GM21529 (cell line): ENCODE measurements at regions not wholly inside any gene's neighbourhood (a gene's known extent, or its start where the extent isn't known, plus 50 kb on each side); places are given as distances from the start of the nearest gene placed in this dataset.
"Not testable (repeated sequence)": the region's sequence is repeated elsewhere in the genome, so short reads cannot be mapped to it uniquely, and the experiment has no call there.

ENCODE experiments used
- ATAC-seq: cut with Tn5 transposase; IDR thresholded peaks from one replicate; pipeline ENCODE4 v1.9.1; 2021; ENCODE audit not compliant: unreplicated experiment

DNA sequence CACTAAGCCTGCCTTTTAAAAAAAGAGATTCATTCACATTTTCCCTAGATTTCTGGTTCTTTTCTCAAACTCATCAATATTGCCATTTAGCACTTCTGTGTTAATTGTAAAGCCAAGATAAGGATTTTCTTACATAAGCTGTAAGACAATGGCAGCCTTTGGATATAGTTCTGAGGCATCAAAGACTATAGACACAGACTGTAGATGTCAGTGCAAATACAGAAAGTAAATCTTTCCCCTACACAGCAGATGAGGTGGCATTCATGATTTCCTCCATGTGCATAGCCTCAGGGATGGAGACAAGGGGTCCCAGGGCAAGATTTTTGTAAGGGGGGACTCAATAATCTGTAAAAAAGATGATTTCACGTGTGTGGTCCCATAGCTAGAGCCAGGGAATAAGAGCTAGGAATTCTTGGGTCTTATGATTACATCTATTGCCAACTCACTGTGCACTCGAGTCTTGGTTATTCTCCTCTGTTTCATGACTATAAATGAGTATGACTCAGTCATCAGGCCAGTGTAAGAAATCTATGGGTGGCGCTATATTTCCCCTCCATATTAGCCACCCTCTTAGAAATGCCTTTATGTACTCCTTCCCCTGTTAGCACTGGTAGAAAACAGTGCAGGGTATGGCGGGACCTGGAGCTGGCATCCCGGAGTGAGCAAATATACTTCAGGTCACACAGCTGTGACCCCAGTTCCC is 207.5 kb downstream of the EXOC5 start:
- ATAC-seq: no peak

DNA sequence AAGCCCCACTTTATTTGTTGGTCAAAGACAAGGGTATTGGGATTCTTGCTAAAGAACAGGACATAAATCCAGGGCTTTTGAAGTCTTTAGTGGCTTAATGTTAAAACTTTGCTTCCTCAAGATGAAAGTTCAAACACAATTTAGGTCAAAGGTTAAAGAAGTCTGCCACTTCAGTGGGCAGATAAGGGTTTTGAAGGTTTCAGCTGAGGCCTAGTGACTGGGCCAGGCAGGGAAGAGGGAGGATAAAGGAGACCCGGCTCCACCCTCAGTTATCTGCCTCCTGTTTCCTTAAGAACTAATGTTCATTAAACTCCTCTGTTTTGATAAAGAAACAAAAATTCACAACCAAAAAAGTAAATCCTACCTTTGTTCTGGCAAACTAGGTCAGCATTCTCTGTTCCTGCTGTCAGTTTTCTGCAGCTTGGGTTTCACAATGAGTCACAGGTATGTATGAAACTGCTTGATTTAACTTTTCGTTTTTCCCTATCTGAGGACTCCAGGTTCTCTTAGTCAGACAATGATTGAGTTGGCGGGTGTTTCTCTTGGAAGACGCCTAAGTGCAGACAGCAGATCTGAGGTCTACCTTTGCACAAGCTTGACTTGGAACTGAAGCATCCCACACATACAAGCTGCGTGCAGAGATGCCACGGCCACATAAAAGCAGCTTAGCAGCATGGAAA is 208.3 kb downstream of the EXOC5 start:
- peak; percentile 95 for ATAC-seq

DNA sequence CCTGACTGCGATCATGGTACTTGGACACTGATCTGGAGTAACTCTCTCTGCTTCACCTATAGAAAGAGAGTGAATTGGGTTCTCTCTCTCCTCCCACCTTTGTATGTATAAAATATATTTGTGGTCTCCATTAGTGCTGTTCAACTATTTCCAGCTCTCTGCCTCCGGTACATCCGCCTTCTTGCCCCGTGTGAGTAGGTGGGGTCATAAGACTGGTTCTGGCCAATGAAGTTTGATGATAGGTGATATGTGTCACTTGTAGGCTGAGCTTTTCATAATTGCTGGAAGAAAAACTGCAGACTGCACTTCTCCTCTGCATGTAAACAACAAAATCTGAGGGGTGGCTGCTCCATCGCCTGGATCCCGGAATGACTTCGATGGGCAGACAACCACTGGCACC is 210.4 kb downstream of the EXOC5 start:
- no peak for ATAC-seq

GRCh38 chr14:57057803-57058202 is 210.9 kb downstream of the EXOC5 start:
- no peak for ATAC-seq

GRCh38 chr14:57056522-57056921 is 212.2 kb downstream of the EXOC5 start:
- not testable (repeated sequence) for ATAC-seq

- no peak for ATAC-seq
These were observed 215.9 kb downstream of the EXOC5 start for GRCh38 chr14:57052705-57053302.

GRCh38 chr14:57051633-57052032 is 217.1 kb downstream of the EXOC5 start:
- no peak for ATAC-seq

DNA sequence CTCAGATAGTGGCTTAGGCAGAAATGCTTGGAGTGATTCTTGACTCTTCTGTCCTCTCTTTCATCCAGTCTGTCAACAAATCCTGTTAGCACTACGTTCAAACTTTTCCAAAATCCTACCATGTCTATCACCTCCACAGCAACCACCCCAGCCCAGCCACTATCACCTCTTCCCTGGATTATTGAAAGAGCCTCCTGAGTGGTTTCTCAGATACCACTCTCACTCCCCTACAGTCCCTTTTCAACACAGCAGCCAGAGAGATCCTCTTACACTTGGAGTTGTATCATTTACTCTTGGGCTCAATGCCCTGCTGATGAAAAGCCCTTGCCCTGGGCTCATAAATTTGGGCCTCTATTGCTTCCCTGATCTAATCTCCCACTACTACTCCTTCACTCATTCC is 218.9 kb downstream of the EXOC5 start:
- ATAC-seq: no peak

- no peak for ATAC-seq
These were observed 222.5 kb downstream of the EXOC5 start for GRCh38 chr14:57046175-57046574.

DNA sequence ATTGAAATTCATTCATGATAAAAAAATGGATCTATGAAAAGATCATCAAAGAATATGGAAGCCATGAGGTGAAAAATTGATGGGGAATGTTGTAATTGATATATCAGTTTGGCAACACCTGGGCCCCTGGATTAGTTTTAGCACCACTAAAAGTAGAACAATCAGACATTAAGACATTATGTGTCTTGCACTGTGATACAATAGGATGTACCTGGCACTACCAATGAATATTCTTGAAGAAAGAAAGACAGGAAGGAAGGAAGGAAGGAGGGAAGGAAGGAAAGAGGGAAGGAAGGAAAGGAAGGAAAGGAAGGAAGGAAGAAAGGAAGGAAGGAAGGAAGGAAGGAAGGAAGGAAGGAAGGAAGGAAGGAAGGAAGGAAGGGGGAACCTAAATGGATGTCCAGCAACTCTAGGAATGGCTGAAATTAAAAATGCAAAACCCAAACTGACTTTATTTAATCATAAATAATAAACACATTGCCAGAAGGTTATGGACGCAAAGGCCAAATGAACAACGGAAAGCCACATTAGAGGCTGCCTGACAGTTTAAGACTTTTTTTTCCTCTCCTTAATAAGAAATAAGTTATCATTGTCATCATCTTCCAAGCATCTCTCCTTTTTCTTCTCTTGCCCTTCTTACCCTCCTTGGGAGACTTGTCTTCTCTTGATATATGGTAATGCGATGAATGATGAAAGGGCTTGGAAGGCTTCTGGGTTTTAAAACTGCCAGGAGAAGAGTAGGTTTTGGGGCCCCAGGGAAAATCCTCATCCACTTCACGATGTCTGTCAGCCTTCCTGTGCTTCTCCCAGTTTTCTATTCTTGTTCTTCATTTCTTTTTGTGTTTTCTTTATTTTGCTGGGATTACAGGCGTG is 224.4 kb downstream of the EXOC5 start:
- ATAC-seq: not testable (repeated sequence)

GRCh38 chr14:57038689-57039088 is 228.4 kb upstream of the OTX2 start:
- ATAC-seq: peak; percentile 70

- no peak for ATAC-seq
These were observed 221.2 kb upstream of the OTX2 start for GRCh38 chr14:57031474-57031873.

- no peak for ATAC-seq
These were observed 219.5 kb upstream of the OTX2 start for GRCh38 chr14:57029620-57030253.

DNA sequence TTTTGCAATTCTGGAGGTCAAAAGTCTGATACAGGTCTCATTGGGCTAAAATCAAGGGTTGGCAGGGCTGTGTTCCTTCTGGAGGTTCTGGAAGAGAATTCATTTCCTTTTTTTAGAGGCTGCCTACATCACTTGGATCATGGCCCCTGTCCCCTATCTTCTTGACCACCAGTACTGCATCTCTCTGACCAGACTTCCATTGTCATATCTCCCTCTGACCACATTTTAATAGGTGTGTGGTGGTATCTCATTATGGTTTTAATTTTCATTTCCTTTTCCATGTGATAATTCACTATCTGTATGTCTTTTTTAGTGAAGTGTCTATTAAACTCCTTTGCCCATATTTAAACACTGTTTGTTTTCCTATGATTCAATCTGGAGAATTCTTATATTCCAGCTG is 215.2 kb upstream of the OTX2 start:
- ATAC-seq: no peak

- ATAC-seq: no peak
These were observed 212.3 kb upstream of the OTX2 start for GRCh38 chr14:57022608-57023007.

DNA sequence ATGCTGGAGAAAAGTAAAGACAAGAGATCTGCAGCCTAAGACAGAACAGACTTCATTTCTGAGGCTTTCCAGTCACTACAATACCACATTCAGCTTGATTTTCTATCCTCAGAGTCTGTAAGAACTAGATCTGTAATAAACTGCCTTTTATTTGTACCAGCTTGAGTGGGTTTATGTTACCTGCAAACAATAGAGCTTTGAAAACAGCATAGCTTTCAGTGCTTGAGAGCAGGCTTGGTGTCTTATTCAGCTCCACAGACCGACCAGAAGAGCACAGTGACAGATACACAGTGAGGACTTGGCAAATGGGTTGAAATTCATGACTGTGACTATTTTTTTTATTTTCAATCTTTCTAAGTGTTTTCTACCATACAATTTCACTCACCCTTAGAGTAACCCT is 207.8 kb upstream of the OTX2 start:
- ATAC-seq: no peak

DNA sequence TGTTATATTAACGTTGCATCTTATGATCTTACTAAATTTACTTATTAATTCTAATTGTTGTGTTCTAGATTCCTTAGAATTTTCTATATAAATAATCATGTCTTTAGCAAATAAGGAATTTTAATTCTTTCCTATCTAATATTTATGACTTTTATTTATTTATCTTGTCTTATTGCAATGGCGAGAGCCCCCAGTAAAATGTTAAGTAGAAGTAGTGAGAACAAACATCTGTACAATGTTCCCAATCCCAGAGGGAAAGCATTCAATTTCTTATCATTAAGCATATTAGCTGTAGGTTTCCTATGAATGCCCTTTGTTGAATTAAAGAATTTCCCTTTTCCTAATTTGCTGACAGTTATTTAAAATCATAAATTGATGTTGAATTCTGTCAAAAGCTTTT is 203.7 kb upstream of the OTX2 start:
- ATAC-seq: no peak

DNA sequence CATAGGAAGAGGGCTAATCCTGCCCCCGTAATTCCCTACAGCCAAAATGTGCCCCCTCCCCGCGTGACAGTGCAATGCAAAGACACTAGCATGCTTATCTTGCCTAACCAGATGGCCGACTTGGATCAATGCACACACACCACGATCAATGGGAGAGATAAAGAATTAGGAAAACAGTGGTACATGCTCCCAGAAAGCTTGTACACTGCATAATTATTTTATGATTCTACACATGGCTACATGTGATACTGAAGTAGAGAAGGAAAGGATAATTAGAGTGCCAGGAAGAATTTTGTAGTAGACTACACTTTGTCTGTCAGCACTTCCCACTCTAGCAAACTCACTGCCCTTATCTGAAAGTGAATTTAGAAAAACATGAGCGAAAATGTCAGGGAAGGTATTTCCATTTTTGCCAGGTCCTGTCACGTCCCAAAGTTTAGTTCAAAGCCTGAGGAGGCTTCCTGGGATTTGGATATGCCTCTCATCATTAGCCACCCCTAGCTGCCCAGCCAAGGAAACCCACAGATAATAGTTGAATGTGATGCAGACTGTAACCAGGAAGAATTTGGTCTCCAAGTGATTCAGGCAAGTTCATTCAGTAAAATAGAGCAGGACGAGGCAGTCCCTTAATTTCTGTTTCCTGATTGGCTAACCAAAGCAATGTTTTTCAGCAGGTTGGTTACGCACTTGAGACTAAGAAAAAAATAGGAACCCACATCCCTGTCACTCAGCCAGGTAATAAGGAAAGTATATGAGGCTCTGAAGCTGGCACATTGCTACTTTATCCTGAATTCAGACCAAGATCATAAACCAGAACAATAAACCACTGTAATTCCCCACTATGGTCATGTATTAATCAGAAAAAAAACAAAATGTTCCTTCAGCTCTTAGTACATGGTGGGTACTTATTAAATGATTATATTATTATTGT is 199.6 kb upstream of the OTX2 start:
- no peak for ATAC-seq

- no peak for ATAC-seq
These were observed 198.3 kb upstream of the OTX2 start for GRCh38 chr14:57008534-57008933.

- ATAC-seq: no peak
These were observed 188.4 kb upstream of the OTX2 start for GRCh38 chr14:56998728-56999127.
